ENCODE measurements at regions not wholly inside any gene's neighbourhood (a gene's known extent, or its start where the extent isn't known, plus 50 kb on each side); places are given as distances from the start of the nearest gene placed in this dataset.

DNA sequence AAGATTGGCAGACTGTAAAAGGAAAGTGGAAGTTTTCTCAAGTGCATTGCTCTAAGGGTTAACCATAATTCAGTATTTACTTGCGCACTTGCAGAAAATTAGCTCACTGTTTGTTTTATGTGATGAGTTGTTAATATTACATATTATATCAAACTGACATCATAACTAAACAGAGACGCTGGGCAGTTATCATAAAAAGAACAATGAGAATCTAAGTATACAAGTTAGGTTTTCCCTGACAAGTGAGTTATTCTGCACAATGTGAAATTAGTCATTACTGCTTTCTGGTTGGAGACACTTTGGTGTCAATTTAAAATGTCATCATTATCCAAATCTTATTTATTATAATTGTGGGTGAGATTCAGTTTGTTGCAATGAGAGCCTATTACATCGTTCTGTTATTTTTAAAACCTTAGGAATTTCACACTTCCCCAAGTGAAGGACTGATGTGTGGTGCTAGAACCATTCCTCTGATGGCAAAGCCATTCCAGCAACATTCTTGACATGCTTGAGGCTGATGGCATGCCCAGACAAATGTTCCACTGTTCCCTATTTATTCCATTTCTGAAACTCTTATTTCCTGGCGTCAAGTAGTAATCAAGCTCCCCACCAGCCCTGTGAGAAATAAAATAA, 90.1 kb upstream of the FLRT2 start:
- TF ChIP-seq, protein P1, sequence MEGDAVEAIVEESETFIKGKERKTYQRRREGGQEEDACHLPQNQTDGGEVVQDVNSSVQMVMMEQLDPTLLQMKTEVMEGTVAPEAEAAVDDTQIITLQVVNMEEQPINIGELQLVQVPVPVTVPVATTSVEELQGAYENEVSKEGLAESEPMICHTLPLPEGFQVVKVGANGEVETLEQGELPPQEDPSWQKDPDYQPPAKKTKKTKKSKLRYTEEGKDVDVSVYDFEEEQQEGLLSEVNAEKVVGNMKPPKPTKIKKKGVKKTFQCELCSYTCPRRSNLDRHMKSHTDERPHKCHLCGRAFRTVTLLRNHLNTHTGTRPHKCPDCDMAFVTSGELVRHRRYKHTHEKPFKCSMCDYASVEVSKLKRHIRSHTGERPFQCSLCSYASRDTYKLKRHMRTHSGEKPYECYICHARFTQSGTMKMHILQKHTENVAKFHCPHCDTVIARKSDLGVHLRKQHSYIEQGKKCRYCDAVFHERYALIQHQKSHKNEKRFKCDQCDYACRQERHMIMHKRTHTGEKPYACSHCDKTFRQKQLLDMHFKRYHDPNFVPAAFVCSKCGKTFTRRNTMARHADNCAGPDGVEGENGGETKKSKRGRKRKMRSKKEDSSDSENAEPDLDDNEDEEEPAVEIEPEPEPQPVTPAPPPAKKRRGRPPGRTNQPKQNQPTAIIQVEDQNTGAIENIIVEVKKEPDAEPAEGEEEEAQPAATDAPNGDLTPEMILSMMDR (IDR thresholded peaks at IDR 0.05): no peak
- TF ChIP-seq, protein P2, sequence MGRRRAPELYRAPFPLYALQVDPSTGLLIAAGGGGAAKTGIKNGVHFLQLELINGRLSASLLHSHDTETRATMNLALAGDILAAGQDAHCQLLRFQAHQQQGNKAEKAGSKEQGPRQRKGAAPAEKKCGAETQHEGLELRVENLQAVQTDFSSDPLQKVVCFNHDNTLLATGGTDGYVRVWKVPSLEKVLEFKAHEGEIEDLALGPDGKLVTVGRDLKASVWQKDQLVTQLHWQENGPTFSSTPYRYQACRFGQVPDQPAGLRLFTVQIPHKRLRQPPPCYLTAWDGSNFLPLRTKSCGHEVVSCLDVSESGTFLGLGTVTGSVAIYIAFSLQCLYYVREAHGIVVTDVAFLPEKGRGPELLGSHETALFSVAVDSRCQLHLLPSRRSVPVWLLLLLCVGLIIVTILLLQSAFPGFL (CRISPR knock-in tag; IDR thresholded peaks at IDR 0.05; ENCODE audit: borderline replicate concordance): no peak
- no peak for TF ChIP-seq ESRRA (CRISPR knock-in tag; IDR thresholded peaks at IDR 0.05; ENCODE audit: borderline replicate concordance)
- TF ChIP-seq, protein P3, sequence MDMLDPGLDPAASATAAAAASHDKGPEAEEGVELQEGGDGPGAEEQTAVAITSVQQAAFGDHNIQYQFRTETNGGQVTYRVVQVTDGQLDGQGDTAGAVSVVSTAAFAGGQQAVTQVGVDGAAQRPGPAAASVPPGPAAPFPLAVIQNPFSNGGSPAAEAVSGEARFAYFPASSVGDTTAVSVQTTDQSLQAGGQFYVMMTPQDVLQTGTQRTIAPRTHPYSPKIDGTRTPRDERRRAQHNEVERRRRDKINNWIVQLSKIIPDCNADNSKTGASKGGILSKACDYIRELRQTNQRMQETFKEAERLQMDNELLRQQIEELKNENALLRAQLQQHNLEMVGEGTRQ (CRISPR knock-in tag; IDR thresholded peaks at IDR 0.05): no peak
- TF ChIP-seq, protein P4, sequence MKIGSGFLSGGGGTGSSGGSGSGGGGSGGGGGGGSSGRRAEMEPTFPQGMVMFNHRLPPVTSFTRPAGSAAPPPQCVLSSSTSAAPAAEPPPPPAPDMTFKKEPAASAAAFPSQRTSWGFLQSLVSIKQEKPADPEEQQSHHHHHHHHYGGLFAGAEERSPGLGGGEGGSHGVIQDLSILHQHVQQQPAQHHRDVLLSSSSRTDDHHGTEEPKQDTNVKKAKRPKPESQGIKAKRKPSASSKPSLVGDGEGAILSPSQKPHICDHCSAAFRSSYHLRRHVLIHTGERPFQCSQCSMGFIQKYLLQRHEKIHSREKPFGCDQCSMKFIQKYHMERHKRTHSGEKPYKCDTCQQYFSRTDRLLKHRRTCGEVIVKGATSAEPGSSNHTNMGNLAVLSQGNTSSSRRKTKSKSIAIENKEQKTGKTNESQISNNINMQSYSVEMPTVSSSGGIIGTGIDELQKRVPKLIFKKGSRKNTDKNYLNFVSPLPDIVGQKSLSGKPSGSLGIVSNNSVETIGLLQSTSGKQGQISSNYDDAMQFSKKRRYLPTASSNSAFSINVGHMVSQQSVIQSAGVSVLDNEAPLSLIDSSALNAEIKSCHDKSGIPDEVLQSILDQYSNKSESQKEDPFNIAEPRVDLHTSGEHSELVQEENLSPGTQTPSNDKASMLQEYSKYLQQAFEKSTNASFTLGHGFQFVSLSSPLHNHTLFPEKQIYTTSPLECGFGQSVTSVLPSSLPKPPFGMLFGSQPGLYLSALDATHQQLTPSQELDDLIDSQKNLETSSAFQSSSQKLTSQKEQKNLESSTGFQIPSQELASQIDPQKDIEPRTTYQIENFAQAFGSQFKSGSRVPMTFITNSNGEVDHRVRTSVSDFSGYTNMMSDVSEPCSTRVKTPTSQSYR (CRISPR knock-in tag; IDR thresholded peaks at IDR 0.05): no peak
- no peak for TF ChIP-seq ZNF263 (CRISPR knock-in tag; IDR thresholded peaks at IDR 0.05; ENCODE audit: low read depth)
- TF ChIP-seq, protein P5, sequence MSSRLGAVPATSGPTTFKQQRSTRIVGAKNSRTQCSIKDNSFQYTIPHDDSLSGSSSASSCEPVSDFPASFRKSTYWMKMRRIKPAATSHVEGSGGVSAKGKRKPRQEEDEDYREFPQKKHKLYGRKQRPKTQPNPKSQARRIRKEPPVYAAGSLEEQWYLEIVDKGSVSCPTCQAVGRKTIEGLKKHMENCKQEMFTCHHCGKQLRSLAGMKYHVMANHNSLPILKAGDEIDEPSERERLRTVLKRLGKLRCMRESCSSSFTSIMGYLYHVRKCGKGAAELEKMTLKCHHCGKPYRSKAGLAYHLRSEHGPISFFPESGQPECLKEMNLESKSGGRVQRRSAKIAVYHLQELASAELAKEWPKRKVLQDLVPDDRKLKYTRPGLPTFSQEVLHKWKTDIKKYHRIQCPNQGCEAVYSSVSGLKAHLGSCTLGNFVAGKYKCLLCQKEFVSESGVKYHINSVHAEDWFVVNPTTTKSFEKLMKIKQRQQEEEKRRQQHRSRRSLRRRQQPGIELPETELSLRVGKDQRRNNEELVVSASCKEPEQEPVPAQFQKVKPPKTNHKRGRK (CRISPR knock-in tag; IDR thresholded peaks at IDR 0.05; ENCODE audit: borderline replicate concordance): no peak

All from WTC11 (cell line).